Mesothelial cell of epicardium (in vitro differentiated cells): ENCODE measurements at regions not wholly inside any gene's neighbourhood (a gene's known extent, or its start where the extent isn't known, plus 50 kb on each side); places are given as distances from the start of the nearest gene placed in this dataset.

Source experiments
- DNase-seq, 2 experiments: peaks; one replicate each; pipeline ENCODE4 v3.0.0; 2021; ENCODE audit warnings: low spot score in 2 of 2; ENCODE audit not compliant: unreplicated experiment in 2 of 2
- H3K27ac Mint-ChIP-seq: 2 replicates; pipeline ENCODE4 v1.8.0; 2021; ENCODE audit warnings: mixed read lengths
- H3K27me3 Mint-ChIP-seq: 2 replicates; pipeline ENCODE4 v1.8.0; 2021; ENCODE audit warnings: low read depth, mixed read lengths
- H3K36me3 Mint-ChIP-seq: 2 replicates; pipeline ENCODE4 v1.8.0; 2021; ENCODE audit warnings: mixed read lengths
- H3K4me1 Mint-ChIP-seq: 2 replicates; pipeline ENCODE4 v1.8.0; 2021; ENCODE audit warnings: mixed read lengths
- H3K4me3 Mint-ChIP-seq: 2 replicates; pipeline ENCODE4 v1.8.0; 2021; ENCODE audit warnings: mild to moderate bottlenecking, moderate library complexity, mixed read lengths
- H3K9me3 Mint-ChIP-seq: 2 replicates; pipeline ENCODE4 v1.8.0; 2021; ENCODE audit warnings: mixed read lengths
- CTCF ChIP-seq: fragments of 200-600 bp; sonication (generic); IDR thresholded peaks from one replicate; pipeline ENCODE4 v1.5.0; 2021; ENCODE audit warnings: antibody characterized with exemption; ENCODE audit not compliant: unreplicated experiment

DNA sequence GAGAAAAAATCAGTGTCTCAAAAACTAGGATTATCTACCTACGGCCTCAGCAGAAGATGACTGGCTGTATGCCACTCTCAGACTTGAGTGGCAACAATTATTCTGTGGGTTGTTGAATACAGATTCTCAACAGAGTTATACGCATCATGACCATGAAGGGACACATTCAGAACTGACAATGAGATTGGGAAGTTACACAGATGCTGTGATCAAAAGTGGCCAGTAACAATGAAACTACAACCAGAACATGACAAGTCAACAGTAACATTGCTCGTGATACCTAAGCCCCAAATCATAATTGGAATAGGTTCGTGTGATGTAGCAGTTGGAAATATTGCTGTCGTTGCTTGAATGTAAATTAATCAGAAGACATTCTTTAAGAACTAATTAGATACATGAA lies 957.5 kb upstream of the CDH9 start:
- Mint-ChIP-seq H3K9me3 (peaks cover 37% of the 10 kb centered on the region), H3K27ac (no peak overlapping the region), H3K4me1 (no peaks in the 10 kb centered on the region), H3K4me3 (no peak overlapping the region), H3K27me3 (no peaks in the 10 kb centered on the region), H3K36me3 (no peaks in the 10 kb centered on the region)
- DNase-seq = no peak
- no peak for TF ChIP-seq CTCF

GRCh38 chr5:27978322-27978721 lies 939.9 kb upstream of the CDH9 start:
- Mint-ChIP-seq H3K27me3 (no peaks in the 10 kb centered on the region), H3K36me3 (no peaks in the 10 kb centered on the region), H3K4me1 (peaks cover 5% of the 10 kb centered on the region), H3K4me3 (no peak overlapping the region), H3K27ac (no peak overlapping the region), H3K9me3 (peaks cover 33% of the 10 kb centered on the region)
- no peak for DNase-seq
- TF ChIP-seq CTCF = no peak

- Mint-ChIP-seq H3K4me1 (peaks cover 6% of the 10 kb centered on the region), H3K36me3 (peaks cover 6% of the 10 kb centered on the region), H3K9me3 (peaks cover 32% of the 10 kb centered on the region), H3K27me3 (no peaks in the 10 kb centered on the region), H3K27ac (no peak overlapping the region), H3K4me3 (no peak overlapping the region)
- no peak for TF ChIP-seq CTCF
- no peak for DNase-seq
These were observed 930.8 kb upstream of the CDH9 start for GRCh38 chr5:27969157-27969556.

GRCh38 chr5:27963050-27963783 lies 924.8 kb upstream of the CDH9 start:
- no peaks in the 10 kb centered on the region for H3K4me1 Mint-ChIP-seq
- no peaks in the 10 kb centered on the region for H3K27me3 Mint-ChIP-seq
- no peak for DNase-seq
- H3K4me3 Mint-ChIP-seq = no peak overlapping the region
- peaks cover 13% of the 10 kb centered on the region for H3K36me3 Mint-ChIP-seq
- TF ChIP-seq CTCF = no peak
- peaks cover 76% of the 10 kb centered on the region for H3K9me3 Mint-ChIP-seq
- no peak overlapping the region for H3K27ac Mint-ChIP-seq

DNA sequence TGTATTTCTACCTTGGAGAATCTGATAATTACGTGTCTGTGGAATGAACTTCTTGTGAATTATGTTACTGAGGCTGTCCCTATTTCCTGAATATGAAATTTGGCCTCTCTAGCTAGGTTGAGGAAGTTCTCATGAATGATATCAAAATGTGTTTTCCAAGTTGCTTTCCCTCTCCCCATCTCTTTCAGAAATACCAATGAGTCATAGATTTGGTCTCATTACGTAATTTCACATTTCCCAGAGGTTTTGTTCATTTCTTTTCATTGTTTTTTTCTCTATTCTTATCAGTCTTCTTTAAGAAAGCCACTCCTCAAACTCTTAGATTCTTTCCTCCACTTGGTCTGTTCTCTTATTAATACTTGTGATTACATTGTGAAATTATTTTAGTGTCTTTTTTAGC lies 923.8 kb upstream of the CDH9 start:
- H3K27me3 Mint-ChIP-seq = no peaks in the 10 kb centered on the region
- DNase-seq = no peak
- H3K9me3 Mint-ChIP-seq = peaks cover 83% of the 10 kb centered on the region
- no peak for TF ChIP-seq CTCF
- H3K4me1 Mint-ChIP-seq = no peaks in the 10 kb centered on the region
- peaks cover 13% of the 10 kb centered on the region for H3K36me3 Mint-ChIP-seq
- H3K4me3 Mint-ChIP-seq = no peak overlapping the region
- no peak overlapping the region for H3K27ac Mint-ChIP-seq
